B cell (primary cell): ENCODE measurements at regions not wholly inside any gene's neighbourhood (a gene's known extent, or its start where the extent isn't known, plus 50 kb on each side); places are given as distances from the start of the nearest gene placed in this dataset.

ENCODE experiments used
- CTCF ChIP-seq: fragments of 200-600 bp; IDR thresholded peaks from one replicate; pipeline ENCODE4 v1.8.0; 2022; ENCODE audit warnings: antibody characterized with exemption, mild to moderate bottlenecking
- EZH2 ChIP-seq: IDR thresholded peaks from 2 replicates; pipeline ENCODE4 v1.6.1; 2012; ENCODE audit warnings: borderline replicate concordance, low read depth, mild to moderate bottlenecking, moderate library complexity, low read length; ENCODE audit not compliant: insufficient read depth, poor library complexity, severe bottlenecking

DNA sequence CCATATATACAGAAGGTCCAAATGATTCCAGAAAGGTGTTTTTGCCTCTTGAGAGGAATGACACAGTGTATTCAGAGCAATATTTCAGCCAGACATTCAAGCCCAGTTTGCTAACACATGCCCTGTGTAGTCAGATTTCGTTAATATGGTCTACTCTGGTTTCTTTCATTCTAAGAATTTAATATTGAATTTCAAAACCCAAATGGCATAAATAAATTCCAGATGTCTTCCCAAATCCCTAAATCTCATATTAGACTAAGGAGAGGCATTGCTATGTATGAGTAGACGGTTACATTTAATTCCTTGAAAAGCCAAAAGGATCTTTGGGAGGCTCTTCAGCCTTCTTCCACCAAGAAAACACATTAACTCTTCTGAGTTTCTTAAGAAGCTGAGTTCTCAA lies 66.3 kb upstream of the C1QTNF7 start:
- TF ChIP-seq EZH2 (no peak), CTCF (no peak)
